BLaER1 treated with 17β-estradiol and CSF1 and Interleukin-3, amounts not matched to agents 10 nM and 100 nM (cell line): ENCODE measurements at regions not wholly inside any gene's neighbourhood (a gene's known extent, or its start where the extent isn't known, plus 50 kb on each side); places are given as distances from the start of the nearest gene placed in this dataset.
A peak's percentile ranks its signal among the peaks of the same experiment; 100 is the strongest.

Experiments used
- H3K27ac ChIP-seq, 11 experiments: shearing (Covaris generic); formaldehyde crosslinking; 2 replicates each; pipeline ENCODE4 v1.8.1; 2022
- H3K27me3 ChIP-seq, 11 experiments: shearing (Covaris generic); formaldehyde crosslinking; 2 replicates each; pipeline ENCODE4 v1.8.1; 2022
- H3K36me3 ChIP-seq, 11 experiments: shearing (Covaris generic); formaldehyde crosslinking; 2 replicates each; pipeline ENCODE4 v1.8.1; 2022
- H3K4me1 ChIP-seq, 10 experiments: shearing (Covaris generic); formaldehyde crosslinking; 2 replicates each; pipeline ENCODE4 v1.8.1; 2022
- H3K4me2 ChIP-seq, 11 experiments: shearing (Covaris generic); formaldehyde crosslinking; 2 replicates each; pipeline ENCODE4 v1.8.1; 2022
- H3K4me3 ChIP-seq, 10 experiments: shearing (Covaris generic); formaldehyde crosslinking; 2 replicates each; pipeline ENCODE4 v1.8.1; 2022
- H3K9ac ChIP-seq, 11 experiments: shearing (Covaris generic); formaldehyde crosslinking; 2 replicates each; pipeline ENCODE4 v1.8.1; 2022
- H3K9me3 ChIP-seq, 11 experiments: shearing (Covaris generic); formaldehyde crosslinking; replicated peaks in 1 of 11; 2 replicates each; pipeline ENCODE4 v1.8.1; 2022
- H4K20me1 ChIP-seq, 11 experiments: shearing (Covaris generic); formaldehyde crosslinking; 2 replicates each; pipeline ENCODE4 v1.8.1; 2022
- Cebpa-rat ChIP-seq, 11 experiments: shearing (Covaris generic); IDR thresholded peaks; 2 replicates each; pipeline ENCODE4 v1.8.1; 2022

DNA sequence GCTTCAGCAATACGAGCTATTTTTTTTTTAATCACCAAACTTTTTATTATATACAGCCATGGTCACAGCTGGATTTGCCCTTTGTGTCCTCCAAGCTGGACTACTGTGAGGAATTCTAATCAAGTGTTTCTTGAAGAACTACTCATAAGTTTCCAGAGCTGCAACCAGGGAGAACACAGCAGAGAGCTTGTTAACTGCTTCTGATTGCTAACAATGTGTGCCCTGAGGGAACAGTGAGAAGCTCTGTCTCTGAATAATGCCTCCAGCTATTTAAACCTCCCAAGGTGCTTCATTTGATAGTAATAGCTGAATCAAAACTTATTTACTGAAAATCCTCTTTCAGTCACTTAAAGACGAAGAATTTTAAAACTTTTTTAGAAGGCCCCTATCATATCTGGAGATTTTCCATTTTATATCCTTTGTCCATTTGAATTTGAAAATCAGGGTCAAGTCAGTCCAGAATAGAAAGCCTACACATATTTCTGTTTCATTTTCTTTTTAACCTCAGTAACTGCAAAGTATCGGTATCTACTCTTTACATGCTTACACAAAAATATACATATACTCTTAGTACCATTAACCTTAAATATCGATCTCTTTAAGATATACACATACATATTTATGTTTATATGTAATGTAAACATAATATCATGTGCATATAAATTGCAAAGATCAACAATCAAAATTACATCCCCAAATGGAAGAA is 1024.2 kb downstream of the GRM8 start:
- no peak overlapping the region for H3K4me2 ChIP-seq
- no peaks in the 10 kb centered on the region for H4K20me1 ChIP-seq
- H3K27ac ChIP-seq: no peak overlapping the region
- no peaks in the 10 kb centered on the region for H3K27me3 ChIP-seq
- no peak for TF ChIP-seq Cebpa-rat (IDR thresholded peaks at IDR 0.05)
- no peak overlapping the region for H3K4me3 ChIP-seq
- 0 out of 20 replicates have a peak, but pooled peaks cover 0 to 6% (median 0%) of the 10 kb centered on the region in 10 experiments for H3K4me1 ChIP-seq
- no peaks in the 10 kb centered on the region for H3K9me3 ChIP-seq
- H3K9ac ChIP-seq: no peak overlapping the region
- no peaks in the 10 kb centered on the region for H3K36me3 ChIP-seq

DNA sequence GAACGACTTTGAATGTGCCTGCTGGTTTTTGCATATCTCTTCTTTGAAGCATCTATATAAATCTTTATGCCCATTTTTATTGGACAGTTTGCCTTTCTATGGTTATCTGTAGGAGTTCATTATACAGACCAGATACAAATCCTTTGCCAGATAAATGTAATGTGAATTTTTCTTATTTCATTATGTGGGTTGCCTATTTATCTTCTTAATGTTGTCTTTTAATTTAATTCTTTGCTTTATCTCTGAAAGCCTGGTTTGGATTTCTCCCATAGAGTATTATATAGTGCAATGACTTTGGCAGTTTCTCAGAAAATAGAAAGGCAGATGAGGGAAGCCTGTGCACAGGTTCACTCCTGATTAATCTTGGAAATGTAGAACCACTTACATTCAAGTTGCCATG is 1025.1 kb downstream of the GRM8 start:
- no peak overlapping the region for H3K4me2 ChIP-seq
- no peaks in the 10 kb centered on the region for H3K9me3 ChIP-seq
- no peak overlapping the region for H3K4me3 ChIP-seq
- H3K9ac ChIP-seq: no peak overlapping the region
- H3K4me1 ChIP-seq: 0 out of 20 replicates have a peak, but pooled peaks cover 0 to 6% (median 0%) of the 10 kb centered on the region in 10 experiments
- no peak overlapping the region for H3K27ac ChIP-seq
- H3K27me3 ChIP-seq: no peaks in the 10 kb centered on the region
- no peaks in the 10 kb centered on the region for H4K20me1 ChIP-seq
- no peak for TF ChIP-seq Cebpa-rat (IDR thresholded peaks at IDR 0.05)
- no peaks in the 10 kb centered on the region for H3K36me3 ChIP-seq

DNA sequence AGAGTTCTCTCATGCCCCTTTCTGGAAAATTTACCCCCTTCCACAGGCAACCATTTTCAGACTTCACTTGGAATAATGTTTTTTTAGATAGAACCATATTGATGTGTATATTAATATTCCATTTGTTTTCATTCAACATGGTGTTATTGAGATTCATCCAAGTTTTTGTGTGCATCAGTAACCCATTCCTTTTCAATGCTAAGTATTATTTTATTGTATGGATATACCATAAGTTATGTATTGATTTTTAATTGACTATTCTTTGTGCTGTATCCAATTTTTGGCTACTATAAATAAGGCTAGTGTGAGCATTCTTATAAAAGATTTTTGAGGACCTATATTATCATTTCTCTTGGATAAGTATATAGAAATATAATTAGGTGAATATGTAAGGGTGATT is 1025.7 kb downstream of the GRM8 start:
- no peak overlapping the region for H3K9ac ChIP-seq
- H3K27ac ChIP-seq: no peak overlapping the region
- H3K4me2 ChIP-seq: no peak overlapping the region
- H3K36me3 ChIP-seq: no peaks in the 10 kb centered on the region
- H3K4me3 ChIP-seq: no peak overlapping the region
- H3K9me3 ChIP-seq: no peaks in the 10 kb centered on the region
- H3K27me3 ChIP-seq: no peaks in the 10 kb centered on the region
- TF ChIP-seq Cebpa-rat (IDR thresholded peaks at IDR 0.05): no peak
- 0 out of 20 replicates have a peak, but pooled peaks cover 0 to 6% (median 0%) of the 10 kb centered on the region in 10 experiments for H3K4me1 ChIP-seq
- H4K20me1 ChIP-seq: no peaks in the 10 kb centered on the region

DNA sequence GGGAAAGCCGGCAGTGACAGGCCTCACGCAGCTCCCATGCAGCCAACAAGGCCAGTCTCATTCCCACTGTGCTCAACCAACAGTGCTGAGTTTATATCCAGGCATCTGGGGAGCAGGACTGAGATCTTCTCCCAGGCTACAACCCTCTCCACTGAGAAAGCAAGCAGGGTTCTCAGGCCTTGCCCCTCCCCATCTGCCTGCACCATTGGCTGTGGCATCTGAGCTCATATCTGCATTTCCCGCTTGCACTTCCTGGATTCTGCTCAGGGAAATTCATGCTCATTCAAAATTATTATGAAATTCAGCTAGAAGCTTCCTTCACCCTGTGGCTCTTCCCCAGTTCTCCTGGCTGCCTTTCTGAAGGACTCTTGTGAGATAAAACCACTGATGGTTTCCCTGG is 1029.0 kb downstream of the GRM8 start:
- Histone ChIP-seq H3K4me2 (no peak overlapping the region; a peak in 1 of 22 replicates), H3K27ac (no peak overlapping the region), H4K20me1 (no peaks in the 10 kb centered on the region), H3K4me3 (no peak overlapping the region), H3K36me3 (no peaks in the 10 kb centered on the region; a peak in 1 of 22 replicates), H3K9ac (no peak overlapping the region), H3K4me1 (peaks cover 0 to 11% (median 2%) of the 10 kb centered on the region in 10 experiments; a peak in 4 of 20 replicates), H3K9me3 (no peaks in the 10 kb centered on the region; a peak in 1 of 22 replicates), H3K27me3 (no peaks in the 10 kb centered on the region)
- no peak for TF ChIP-seq Cebpa-rat (IDR thresholded peaks at IDR 0.05)

DNA sequence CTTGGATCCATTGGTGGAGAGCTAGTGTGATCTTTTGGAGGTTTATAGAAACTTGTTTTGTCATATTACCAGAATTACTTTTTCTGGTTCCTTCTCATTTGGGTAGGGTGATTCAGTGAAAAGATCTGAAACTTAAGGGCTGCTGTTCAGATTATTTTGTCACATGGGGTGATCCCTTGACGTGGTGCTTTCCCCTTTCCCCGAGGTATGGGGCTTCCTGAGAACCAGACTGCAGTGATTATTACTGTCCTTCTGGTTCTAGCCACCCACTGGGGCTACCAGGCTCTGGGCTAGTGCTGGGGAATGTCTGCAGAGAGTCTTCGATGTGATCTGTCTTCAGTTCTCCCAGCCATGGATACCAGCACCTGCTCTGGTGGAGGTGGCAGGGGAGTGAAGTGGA is 1030.0 kb downstream of the GRM8 start:
- Histone ChIP-seq H3K27ac (no peak overlapping the region), H3K9me3 (no peaks in the 10 kb centered on the region; a peak in 1 of 22 replicates), H3K36me3 (no peaks in the 10 kb centered on the region; a peak in 1 of 22 replicates), H3K4me2 (no peak overlapping the region), H4K20me1 (no peaks in the 10 kb centered on the region), H3K27me3 (no peaks in the 10 kb centered on the region), H3K4me3 (no peak overlapping the region), H3K9ac (no peak overlapping the region), H3K4me1 (peaks cover 0 to 11% (median 2%) of the 10 kb centered on the region in 10 experiments; a peak in 4 of 20 replicates)
- TF ChIP-seq Cebpa-rat (IDR thresholded peaks at IDR 0.05): no peak

DNA sequence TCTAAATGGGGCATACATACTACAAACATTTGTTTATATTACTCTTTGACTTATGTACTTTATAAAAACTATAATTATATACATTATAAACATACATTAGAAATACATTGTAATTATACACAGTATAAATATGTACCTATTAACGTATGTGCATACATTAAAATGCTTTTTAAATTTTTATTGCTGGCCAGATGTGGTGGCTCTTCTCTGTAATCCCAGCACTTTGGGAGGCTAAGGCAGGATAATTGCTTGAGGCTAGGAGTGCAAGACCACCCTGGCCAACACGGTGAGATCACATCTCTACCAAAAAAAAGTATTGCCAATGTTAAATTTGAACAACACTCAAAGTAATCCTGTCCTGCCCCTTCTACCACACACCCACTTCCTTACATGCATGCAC is 1037.0 kb downstream of the GRM8 start:
- Histone ChIP-seq H3K9me3 (no peaks in the 10 kb centered on the region), H3K9ac (no peak overlapping the region)
- no peak for TF ChIP-seq Cebpa-rat (IDR thresholded peaks at IDR 0.05)

DNA sequence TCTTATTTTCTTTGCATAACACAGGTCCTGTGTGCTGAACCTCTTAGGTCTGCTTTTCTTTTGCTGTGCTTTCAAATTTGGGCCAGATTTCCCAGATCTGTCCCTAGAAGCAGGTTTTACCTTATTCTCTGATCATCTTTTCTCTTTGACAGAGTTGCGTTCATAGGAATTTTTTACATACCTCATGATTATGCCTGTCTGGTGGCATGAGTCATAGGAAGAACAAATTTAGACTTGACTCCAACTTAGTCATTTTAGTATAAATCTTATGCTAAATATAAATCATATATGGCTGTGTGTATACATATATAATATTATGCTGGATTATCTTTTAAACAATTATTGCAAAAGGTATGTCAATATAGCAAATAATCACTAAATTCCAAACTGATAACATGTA is 1038.9 kb downstream of the GRM8 start:
- Histone ChIP-seq H3K27me3 (no peaks in the 10 kb centered on the region), H3K9me3 (no peaks in the 10 kb centered on the region), H3K4me2 (no peak overlapping the region), H4K20me1 (no peaks in the 10 kb centered on the region), H3K4me1 (peaks cover 7 to 13% (median 9%) of the 10 kb centered on the region in 10 experiments), H3K36me3 (no peaks in the 10 kb centered on the region), H3K4me3 (no peak overlapping the region), H3K9ac (no peak overlapping the region), H3K27ac (no peak overlapping the region)
- TF ChIP-seq Cebpa-rat (IDR thresholded peaks at IDR 0.05): no peak

More for the DNA sequence above, 1037.0 kb downstream of the GRM8 start:
- H3K4me2 ChIP-seq: no peak overlapping the region
- no peaks in the 10 kb centered on the region; a peak in 1 of 22 replicates for H3K36me3 ChIP-seq
- no peak overlapping the region for H3K4me3 ChIP-seq
- no peak overlapping the region for H3K27ac ChIP-seq
- no peaks in the 10 kb centered on the region for H3K27me3 ChIP-seq
- peaks cover 5 to 10% (median 6%) of the 10 kb centered on the region in 10 experiments for H3K4me1 ChIP-seq
- H4K20me1 ChIP-seq: no peaks in the 10 kb centered on the region

DNA sequence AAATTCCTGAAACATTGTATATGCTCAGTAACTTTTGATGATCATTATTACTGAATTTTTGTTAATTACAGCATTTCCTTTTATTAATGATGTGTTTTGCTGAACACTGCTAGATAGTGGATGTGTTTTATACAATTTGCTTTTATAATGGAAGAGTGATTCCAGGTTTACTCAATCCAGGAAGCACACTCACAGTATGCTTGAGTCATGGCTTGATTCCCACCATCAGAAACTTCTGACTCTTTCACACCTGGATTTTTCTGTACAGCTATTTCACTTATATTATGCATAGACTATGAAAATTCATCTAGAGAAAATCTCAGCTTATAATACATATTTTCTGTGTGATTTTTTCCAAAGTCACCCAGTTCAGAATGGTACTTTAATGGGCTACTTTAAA is 1040.9 kb downstream of the GRM8 start:
- H3K9me3 ChIP-seq: no peaks in the 10 kb centered on the region
- no peak for TF ChIP-seq Cebpa-rat (IDR thresholded peaks at IDR 0.05)

DNA sequence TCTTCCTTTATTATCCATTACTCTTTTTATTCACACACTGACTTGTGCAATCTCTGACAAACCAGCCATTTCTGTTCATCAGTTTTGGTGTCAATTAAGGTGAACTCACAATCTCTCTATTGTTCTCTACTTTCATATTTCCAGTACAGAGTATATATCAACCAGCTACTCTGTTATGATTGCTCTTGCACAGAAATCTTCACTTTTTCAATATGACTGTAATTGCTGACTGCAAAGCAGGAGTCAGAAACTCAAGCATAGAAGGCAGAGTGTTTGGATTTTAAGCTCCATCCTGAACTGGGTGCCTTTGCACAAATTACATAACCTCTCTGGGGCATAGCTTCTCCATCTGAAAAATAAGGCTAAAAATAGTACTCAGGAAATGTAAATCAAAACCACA is 1042.0 kb downstream of the GRM8 start:
- TF ChIP-seq Cebpa-rat (IDR thresholded peaks at IDR 0.05): no peak
- no peaks in the 10 kb centered on the region for H3K27me3 ChIP-seq
- H3K9ac ChIP-seq: no peak overlapping the region
- H3K4me3 ChIP-seq: no peak overlapping the region
- H3K36me3 ChIP-seq: no peaks in the 10 kb centered on the region
- H3K9me3 ChIP-seq: no peaks in the 10 kb centered on the region
- H3K4me2 ChIP-seq: peak overlapping the region; percentile 26 to 69 (median 43)
- H3K4me1 ChIP-seq: peaks cover 7 to 13% (median 9%) of the 10 kb centered on the region in 10 experiments
- no peaks in the 10 kb centered on the region for H4K20me1 ChIP-seq
- no peak overlapping the region for H3K27ac ChIP-seq

More for the DNA sequence above, 1040.9 kb downstream of the GRM8 start:
- Histone ChIP-seq H3K4me3 (no peak overlapping the region), H3K4me2 (no peak overlapping the region), H3K36me3 (no peaks in the 10 kb centered on the region), H4K20me1 (no peaks in the 10 kb centered on the region), H3K4me1 (peaks cover 7 to 13% (median 9%) of the 10 kb centered on the region in 10 experiments), H3K27me3 (no peaks in the 10 kb centered on the region), H3K27ac (no peak overlapping the region), H3K9ac (no peak overlapping the region)

DNA sequence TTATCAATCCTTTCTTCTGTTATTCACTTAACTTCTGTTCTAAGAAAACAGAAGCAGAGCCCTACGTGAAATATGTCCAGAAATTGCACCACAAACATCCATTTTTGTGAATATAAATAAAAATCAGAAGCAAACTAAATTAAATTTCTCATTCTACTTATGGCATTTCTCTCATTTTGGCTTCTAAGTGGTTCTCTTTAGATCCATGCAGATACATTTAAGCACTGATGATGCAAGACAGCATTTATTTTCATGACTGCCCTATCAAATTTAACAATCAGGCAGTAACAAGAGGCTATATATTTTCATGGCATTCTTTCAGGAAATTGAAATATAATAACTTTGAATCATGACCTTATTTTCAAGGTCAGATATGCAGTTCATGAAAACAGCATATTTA is 1049.6 kb downstream of the GRM8 start:
- no peak overlapping the region for H3K27ac ChIP-seq
- H3K36me3 ChIP-seq: no peaks in the 10 kb centered on the region
- no peak for TF ChIP-seq Cebpa-rat (IDR thresholded peaks at IDR 0.05)
- no peaks in the 10 kb centered on the region for H4K20me1 ChIP-seq
- no peaks in the 10 kb centered on the region for H3K27me3 ChIP-seq
- H3K4me1 ChIP-seq: no peaks in the 10 kb centered on the region
- H3K4me3 ChIP-seq: no peak overlapping the region
- no peak overlapping the region for H3K9ac ChIP-seq
- H3K4me2 ChIP-seq: no peak overlapping the region
- H3K9me3 ChIP-seq: no peaks in the 10 kb centered on the region
